ENCODE measurements at regions not wholly inside any gene's neighbourhood (a gene's known extent, or its start where the extent isn't known, plus 50 kb on each side); places are given as distances from the start of the nearest gene placed in this dataset.

- Histone ChIP-seq H3K27ac (ENCODE audit: low read depth, low read length) (no peak overlapping the region), H3K4me3 (ENCODE audit: extremely low read depth in 1 of 4, insufficient read depth in 2 of 4, low read depth in 3 of 4, low read length in 4 of 4) (no peak overlapping the region), H3K79me1 (ENCODE audit: low read depth, low read length) (no peaks in the 10 kb centered on the region), H3K18ac (ENCODE audit: extremely low read depth, low read length) (no peak overlapping the region), H2BK12ac (ENCODE audit: low read depth, low read length) (no peak overlapping the region), H4K8ac (ENCODE audit: extremely low read depth, insufficient read depth, low read length) (no peak overlapping the region), H2BK5ac (ENCODE audit: low read depth, low read length) (no peak overlapping the region), H2BK15ac (ENCODE audit: low read length) (no peak overlapping the region), H3K23ac (ENCODE audit: insufficient read length) (no peak overlapping the region), H3K23me2 (ENCODE audit: low read depth, low read length) (no peaks in the 10 kb centered on the region), H2AFZ (ENCODE audit: low read length) (no peak overlapping the region; the same call in 1 of the 2 replicates), H3K9me3 (ENCODE audit: insufficient read depth in 2 of 2, low read depth in 1 of 2, low read length in 1 of 2) (no peaks in the 10 kb centered on the region), H4K20me1 (replicated peaks in 1 of 2; ENCODE audit: control insufficient read depth in 1 of 2, insufficient read depth in 2 of 2, low read length in 2 of 2) (no peaks in the 10 kb centered on the region), H2BK120ac (replicated peaks; ENCODE audit: low read depth, low read length) (no peak overlapping the region), H3K14ac (ENCODE audit: insufficient read length) (no peak overlapping the region), H3K36me3 (ENCODE audit: control insufficient read depth in 2 of 4, insufficient read depth in 4 of 4, low read length in 3 of 4) (no peaks in the 10 kb centered on the region), H3K4me1 (replicated peaks in 1 of 4; ENCODE audit: control insufficient read depth in 3 of 4, insufficient read depth in 4 of 4, low read length in 3 of 4) (peaks cover 0 to 4% (median 0%) of the 10 kb centered on the region in 4 experiments; a peak in 1 of 7 replicates), H4K5ac (ENCODE audit: insufficient read length, low read depth, low read length) (no peak overlapping the region), H3K9ac (replicated peaks in 1 of 4; ENCODE audit: extremely low read depth in 1 of 4, low read depth in 3 of 4, low read length in 3 of 4) (no peak overlapping the region; a peak in 2 of 7 replicates), H3K4me2 (ENCODE audit: insufficient read depth in 1 of 2, low read depth in 2 of 2, low read length in 2 of 2) (no peak overlapping the region), H2BK20ac (ENCODE audit: low read length) (no peak overlapping the region), H2AK5ac (ENCODE audit: low read depth, low read length) (no peak overlapping the region), H3K4ac (replicated peaks; ENCODE audit: insufficient read length, low read depth, low read length) (no peak overlapping the region), H4K91ac (replicated peaks; ENCODE audit: insufficient read length, low read length) (no peak overlapping the region), H3K27me3 (replicated peaks in 1 of 4; ENCODE audit: control insufficient read depth in 3 of 4, extremely low read depth in 1 of 4, insufficient read depth in 3 of 4, low read length in 3 of 4) (no peaks in the 10 kb centered on the region), H3K79me2 (ENCODE audit: control insufficient read depth in 1 of 2, insufficient read depth in 2 of 2, low read length in 2 of 2) (no peaks in the 10 kb centered on the region), H3K56ac (replicated peaks; ENCODE audit: insufficient read length, low read depth, low read length) (no peak overlapping the region)
- TF ChIP-seq SP2 (IDR thresholded peaks at IDR 0.05; ENCODE audit: low read length) (no peak), POLR2A (IDR thresholded peaks at IDR 0.05; ENCODE audit: control extremely low read depth in 1 of 2, low read depth in 2 of 2, low read length in 2 of 2) (no peak), BRCA1 (IDR thresholded peaks at IDR 0.05; ENCODE audit: low read depth, low read length) (no peak), RAD21 (IDR thresholded peaks at IDR 0.05 in 1 of 2, conservative IDR thresholded peaks at IDR 0.05 in 1 of 2; ENCODE audit: low read depth in 2 of 2, low read length in 2 of 2) (no peak), EGR1 (IDR thresholded peaks at IDR 0.05; ENCODE audit: borderline replicate concordance, low read depth, low read length) (no peak), TCF12 (IDR thresholded peaks at IDR 0.05; ENCODE audit: low read depth, low read length) (no peak), ASH2L (IDR thresholded peaks at IDR 0.05; ENCODE audit: low read length) (no peak), CEBPB (IDR thresholded peaks at IDR 0.05; ENCODE audit: low read depth, low read length) (no peak), SIN3A (conservative IDR thresholded peaks at IDR 0.05 in 1 of 2, IDR thresholded peaks at IDR 0.05 in 1 of 2; ENCODE audit: low read depth in 1 of 2, low read length in 2 of 2) (no peak), FOSL1 (IDR thresholded peaks at IDR 0.05; ENCODE audit: insufficient read depth, low read depth, low read length) (no peak), HDAC6 (IDR thresholded peaks at IDR 0.05; ENCODE audit: low read depth, low read length) (no peak), SP1 (IDR thresholded peaks at IDR 0.05; ENCODE audit: low read depth, low read length) (no peak), TBP (IDR thresholded peaks at IDR 0.05; ENCODE audit: low read depth, low read length) (no peak), HDAC2 (IDR thresholded peaks at IDR 0.05; ENCODE audit: borderline replicate concordance in 1 of 2, low read depth in 2 of 2, low read length in 2 of 2) (no peak)
- DNase-seq (ENCODE audit: low read depth in 1 of 2, low spot score in 2 of 2) (no peak), FAIRE-seq (no peak)
- CTCF ChIA-PET (ENCODE audit: partially characterized antibody): interaction anchor here (0.6 to 1.3 kb wide), 4 partner anchors 10 to 109 kb away, joined by 3 to 4 read pairs (median 3); no protein-coding TSS in a partner anchor
- 85% methylated on average over 9 of the region's 9 CpGs; no CpG with 5 or more reads in 1 of the 2 experiments for WGBS, 2 experiments (ENCODE audit: extremely low coverage in 1 of 2, insufficient coverage in 1 of 2, insufficient read length in 1 of 2, insufficient replicate concordance in 2 of 2, low coverage in 1 of 2, low lambda C conversion rate in 2 of 2, missing lambda C conversion rate in 1 of 2)
- POLR2A ChIA-PET (ENCODE audit: partially characterized antibody): interaction anchor here (0.6 to 1.1 kb wide), 2 partner anchors 118 to 165 kb away, joined by 3 to 4 read pairs; partner anchors contain the start of gene RPS12
Measured at GRCh38 chr6:132932588-132932987, 118.2 kb downstream of the RPS12 start.

Measured in H1 (cell line).